Activated T-cell treated with anti-CD3 and anti-CD28 coated beads, Interleukin-2, amount 50 U/mL, for 72 hours (primary cell): ENCODE measurements at regions not wholly inside any gene's neighbourhood (a gene's known extent, or its start where the extent isn't known, plus 50 kb on each side); places are given as distances from the start of the nearest gene placed in this dataset.

Source experiments
- ATAC-seq, 2 donors: fragments of 150-1000 bp; cut with Tn5 transposase; replicated peaks in 1 of 2; 2 replicates each; pipeline ENCODE4 v1.10.0; 2021; ENCODE audit warnings: moderate library complexity in 2 of 2, mild to moderate bottlenecking in 1 of 2
- DNase-seq, 2 donors: peaks; one replicate each; pipeline ENCODE4 v3.0.0; 2021 to 2022; ENCODE audit warnings: mixed read lengths in 1 of 2
- H3K27ac Mint-ChIP-seq: one replicate; pipeline ENCODE4 v1.8.0; 2022; ENCODE audit warnings: mild to moderate bottlenecking, moderate library complexity, mixed read lengths
- H3K27me3 Mint-ChIP-seq: one replicate; pipeline ENCODE4 v1.8.0; 2022; ENCODE audit warnings: low read depth, mixed read lengths
- H3K36me3 Mint-ChIP-seq, 2 donors: one replicate each; pipeline ENCODE4 v1.8.0; 2022; ENCODE audit warnings: mixed read lengths in 2 of 2, mild to moderate bottlenecking in 1 of 2; ENCODE audit not compliant: insufficient read depth in 2 of 2
- H3K4me1 Mint-ChIP-seq: one replicate; pipeline ENCODE4 v1.8.0; 2022; ENCODE audit warnings: low read depth, mixed read lengths
- H3K4me3 Mint-ChIP-seq, 2 donors: one replicate each; pipeline ENCODE4 v1.8.0; 2022; ENCODE audit warnings: mild to moderate bottlenecking in 2 of 2, mixed read lengths in 2 of 2, moderate library complexity in 2 of 2
- H3K9me3 Mint-ChIP-seq, 2 donors: one replicate each; pipeline ENCODE4 v1.8.0; 2022; ENCODE audit warnings: mixed read lengths in 2 of 2

GRCh38 chr10:7475046-7475911 lies 64.4 kb upstream of the SFMBT2 start:
- ATAC-seq = no peak
- Mint-ChIP-seq H3K9me3 (no peaks in the 10 kb centered on the region), H3K27ac (no peak overlapping the region), H3K4me1 (peaks cover 46% of the 10 kb centered on the region), H3K4me3 (no peak overlapping the region), H3K27me3 (no peaks in the 10 kb centered on the region), H3K36me3 (no peaks in the 10 kb centered on the region)
- no peak for DNase-seq

GRCh38 chr10:7474388-7474787 lies 63.6 kb upstream of the SFMBT2 start:
- H3K9me3 Mint-ChIP-seq = no peaks in the 10 kb centered on the region
- ATAC-seq (no peak), DNase-seq (no peak)
- no peak overlapping the region for H3K27ac Mint-ChIP-seq
- H3K36me3 Mint-ChIP-seq = no peaks in the 10 kb centered on the region
- no peak overlapping the region for H3K4me3 Mint-ChIP-seq
- no peaks in the 10 kb centered on the region for H3K27me3 Mint-ChIP-seq
- H3K4me1 Mint-ChIP-seq = peaks cover 37% of the 10 kb centered on the region

- H3K9me3 Mint-ChIP-seq = no peaks in the 10 kb centered on the region
- H3K4me1 Mint-ChIP-seq = peaks cover 28% of the 10 kb centered on the region
- H3K4me3 Mint-ChIP-seq = no peak overlapping the region
- H3K27me3 Mint-ChIP-seq = no peaks in the 10 kb centered on the region
- DNase-seq (no peak), ATAC-seq (no peak)
- H3K27ac Mint-ChIP-seq = no peak overlapping the region
- no peaks in the 10 kb centered on the region for H3K36me3 Mint-ChIP-seq
These were observed 62.6 kb upstream of the SFMBT2 start for GRCh38 chr10:7473474-7473873.

- DNase-seq (no peak), ATAC-seq (peak; percentile 45 to 54)
- Mint-ChIP-seq H3K36me3 (no peaks in the 10 kb centered on the region), H3K4me1 (peaks cover 26% of the 10 kb centered on the region), H3K27me3 (no peaks in the 10 kb centered on the region), H3K4me3 (peak overlapping the region; percentile 64 to 89), H3K9me3 (no peaks in the 10 kb centered on the region), H3K27ac (peak overlapping the region; percentile 77)
These were observed 61.0 kb upstream of the SFMBT2 start for GRCh38 chr10:7471720-7472367.

- Mint-ChIP-seq H3K4me1 (peaks cover 26% of the 10 kb centered on the region), H3K27ac (no peak overlapping the region), H3K27me3 (no peaks in the 10 kb centered on the region), H3K4me3 (no peak overlapping the region), H3K9me3 (no peaks in the 10 kb centered on the region), H3K36me3 (no peaks in the 10 kb centered on the region)
- DNase-seq = no peak
- no peak for ATAC-seq
These were observed 59.5 kb upstream of the SFMBT2 start for GRCh38 chr10:7470371-7470770.

GRCh38 chr10:7467031-7467667 lies 56.3 kb upstream of the SFMBT2 start:
- Mint-ChIP-seq H3K27me3 (no peaks in the 10 kb centered on the region), H3K4me1 (peaks cover 14% of the 10 kb centered on the region), H3K4me3 (no peak overlapping the region), H3K36me3 (no peaks in the 10 kb centered on the region), H3K9me3 (no peaks in the 10 kb centered on the region), H3K27ac (no peak overlapping the region)
- DNase-seq (no peak), ATAC-seq (no peak)

- Mint-ChIP-seq H3K27ac (no peak overlapping the region), H3K4me3 (no peak overlapping the region), H3K4me1 (no peaks in the 10 kb centered on the region), H3K27me3 (no peaks in the 10 kb centered on the region), H3K36me3 (no peaks in the 10 kb centered on the region), H3K9me3 (no peaks in the 10 kb centered on the region)
- DNase-seq (no peak), ATAC-seq (no peak)
These were observed 53.9 kb upstream of the SFMBT2 start for GRCh38 chr10:7464691-7465090.
